Dedifferentiated amniotic fluid mesenchymal stem cell (primary cell): ENCODE measurements at regions not wholly inside any gene's neighbourhood (a gene's known extent, or its start where the extent isn't known, plus 50 kb on each side); places are given as distances from the start of the nearest gene placed in this dataset.
A peak's percentile ranks its signal among the peaks of the same experiment; 100 is the strongest.
"Not testable (repeated sequence)": the region's sequence is repeated elsewhere in the genome, so short reads cannot be mapped to it uniquely, and the experiment has no call there.

ENCODE experiments used
- DNase-seq: peaks from one replicate; pipeline ENCODE4 v3.0.0-alpha.2; 2016; ENCODE audit errors: extremely low spot score

DNA sequence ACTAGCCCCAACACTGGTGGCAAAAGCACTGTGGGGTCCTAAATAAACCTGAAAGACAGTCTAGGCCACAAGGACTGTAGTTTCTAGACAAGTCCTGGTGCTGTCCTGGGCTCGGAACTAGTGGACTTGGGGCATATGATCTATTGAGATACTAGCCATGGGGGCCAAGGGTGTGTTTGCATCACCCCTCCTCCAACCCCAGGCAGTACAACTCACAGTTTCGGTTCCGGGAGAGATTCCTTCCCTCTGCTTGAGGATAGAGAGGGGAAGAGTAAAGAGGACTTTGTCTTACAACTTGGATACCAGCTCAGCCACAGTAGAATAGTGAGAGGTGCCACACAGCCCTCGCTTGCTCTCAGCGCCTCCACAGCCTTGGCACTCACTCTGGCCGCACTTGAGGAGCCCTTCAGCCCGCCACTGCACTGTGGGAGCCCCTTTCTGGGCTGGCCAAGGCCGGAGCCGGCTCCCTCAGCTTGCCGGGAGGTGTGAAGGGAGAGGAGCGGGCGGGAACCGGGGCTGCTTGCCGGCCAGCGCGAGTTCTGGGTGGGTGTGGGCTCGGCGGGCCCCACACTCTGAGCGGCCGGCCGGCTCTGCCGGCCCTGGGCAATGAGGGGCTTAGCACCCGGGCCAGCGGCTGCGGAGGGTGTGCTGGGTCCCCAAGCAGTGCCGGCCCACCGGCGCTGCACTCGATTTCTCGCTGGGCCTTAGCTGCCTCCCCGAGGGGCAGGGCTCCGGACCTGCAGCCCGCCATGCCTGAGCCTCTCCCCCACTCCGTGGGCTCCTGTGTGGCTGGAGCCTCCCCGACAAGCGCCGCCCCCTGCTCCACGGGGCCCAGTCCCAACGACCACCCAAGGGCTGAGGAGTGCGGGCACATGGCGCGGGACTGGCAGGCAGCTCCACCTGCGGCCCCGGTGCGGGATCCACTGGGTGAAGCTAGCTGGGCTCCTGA lies 222.7 kb upstream of the SEMA3C start:
- DNase-seq, result not testable (repeated sequence)

- DNase-seq, result no peak
Observed at GRCh38 chr7:81140775-81141174, 221.9 kb upstream of the SEMA3C start.

DNA sequence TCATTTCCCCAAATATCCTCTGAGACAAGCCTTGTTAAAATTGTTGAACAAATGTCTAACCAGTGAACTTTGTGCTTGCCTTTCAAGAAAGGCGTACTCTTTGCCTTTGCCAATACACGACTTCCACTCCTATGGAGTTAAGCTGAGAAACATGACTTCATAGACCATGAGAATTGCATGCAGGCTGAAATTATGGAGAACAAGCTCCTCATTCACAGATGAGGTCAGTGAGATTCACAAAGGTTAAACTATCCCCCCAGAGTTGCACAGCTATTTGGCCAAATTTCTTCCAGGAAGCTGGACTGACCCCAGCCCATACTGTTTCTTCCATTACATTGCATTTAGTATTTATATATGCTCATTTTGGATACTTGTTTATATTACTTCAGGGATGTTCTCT lies 221.4 kb upstream of the SEMA3C start:
- no peak for DNase-seq

DNA sequence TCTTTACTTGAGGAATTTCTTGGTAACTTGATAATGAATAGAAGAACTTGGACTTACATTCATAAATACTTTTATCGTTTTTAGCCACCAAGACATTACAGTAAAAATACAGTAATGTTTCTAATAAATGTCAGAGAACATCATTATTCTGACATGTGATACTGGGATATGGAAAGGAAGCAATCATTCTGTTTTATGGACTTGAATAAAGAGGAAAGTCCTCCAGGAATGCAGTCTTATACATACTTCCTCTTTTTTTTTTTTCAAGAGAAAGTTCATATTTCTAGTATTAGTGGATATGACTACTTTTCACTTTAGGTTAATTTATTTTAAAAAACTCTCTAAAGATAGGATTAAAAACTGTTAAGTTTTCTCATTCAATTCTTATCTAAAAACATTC lies 220.0 kb upstream of the SEMA3C start:
- DNase-seq, result no peak

- no peak for DNase-seq
Observed at GRCh38 chr7:81135324-81135723, 216.5 kb upstream of the SEMA3C start.

DNA sequence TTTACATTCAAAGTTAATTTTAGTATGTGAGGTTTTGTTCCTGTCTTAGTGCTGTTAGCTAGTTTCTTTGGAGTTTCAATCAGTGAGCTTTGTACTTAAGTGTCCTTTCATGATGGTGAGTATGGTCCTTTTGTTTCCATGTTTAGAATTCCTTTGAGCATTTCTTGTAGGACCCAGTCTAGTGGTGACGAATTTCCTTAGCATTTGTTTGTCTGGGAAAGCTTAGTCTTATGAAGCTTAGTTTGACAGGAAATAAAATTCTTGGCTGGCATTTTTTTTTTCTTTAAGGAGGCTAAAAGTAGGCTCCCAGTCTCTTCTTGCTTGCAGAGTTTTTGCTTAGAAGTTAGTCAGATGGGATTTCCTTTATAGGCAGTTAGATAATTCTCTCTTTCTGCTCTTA lies 209.2 kb upstream of the SEMA3C start:
- no peak for DNase-seq

GRCh38 chr7:81120803-81121202 lies 202.0 kb upstream of the SEMA3C start:
- DNase-seq, result no peak

GRCh38 chr7:81120111-81120510 lies 201.3 kb upstream of the SEMA3C start:
- DNase-seq, result no peak

DNA sequence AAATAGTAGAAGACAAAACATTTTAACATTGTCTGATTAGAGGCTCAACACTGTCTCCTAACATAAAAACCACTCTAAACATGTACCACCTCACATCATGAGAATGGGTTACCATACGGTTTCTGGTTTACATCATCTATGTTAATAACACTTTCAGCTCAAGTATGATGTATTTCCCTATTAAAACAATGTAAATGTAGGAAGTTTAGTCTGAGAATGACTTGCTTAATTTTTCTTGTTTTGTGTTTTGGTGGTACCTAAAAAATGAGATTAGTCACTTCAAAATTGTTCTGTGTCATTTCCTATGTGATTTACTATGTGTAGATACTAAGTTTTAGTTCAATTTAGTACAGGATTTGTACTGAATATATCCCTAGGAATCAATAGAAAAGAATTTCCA lies 195.8 kb upstream of the SEMA3C start:
- no peak for DNase-seq

GRCh38 chr7:81112731-81113130 lies 193.9 kb upstream of the SEMA3C start:
- DNase-seq, result no peak

DNA sequence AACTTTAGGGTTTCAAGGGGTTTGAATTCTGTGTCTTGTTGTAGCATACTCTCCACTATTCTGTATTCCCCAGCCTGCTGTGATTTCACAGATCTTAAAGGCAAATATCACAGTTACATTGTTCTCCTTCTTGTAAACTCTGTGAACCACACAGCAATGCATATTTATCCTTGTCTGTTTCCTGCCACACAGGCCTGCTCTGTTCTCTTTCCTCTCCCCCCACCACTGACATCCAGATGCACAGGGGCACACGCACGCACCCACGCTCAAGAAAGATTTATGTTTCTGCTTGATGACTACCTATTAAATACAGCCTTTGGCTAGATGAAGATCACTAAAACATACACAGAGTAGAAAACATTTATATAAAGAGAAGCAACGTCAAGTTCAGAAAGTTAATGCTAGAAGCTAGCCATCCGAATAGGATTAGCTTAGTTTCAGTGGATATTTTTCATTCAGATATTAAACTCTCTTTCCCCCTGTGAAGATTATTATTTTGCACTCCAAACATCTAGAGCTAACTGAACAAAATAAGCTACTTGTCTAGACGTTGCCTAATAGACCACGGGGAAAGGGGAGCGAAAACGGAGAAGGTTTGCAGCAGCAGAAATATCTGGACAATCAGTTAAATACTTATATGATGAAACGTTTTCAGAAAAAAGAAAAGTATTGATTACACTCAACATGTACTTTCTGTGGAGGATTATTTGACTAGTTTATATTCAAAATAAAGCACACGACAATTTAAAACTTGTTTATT lies 193.1 kb upstream of the SEMA3C start:
- DNase-seq, result no peak

DNA sequence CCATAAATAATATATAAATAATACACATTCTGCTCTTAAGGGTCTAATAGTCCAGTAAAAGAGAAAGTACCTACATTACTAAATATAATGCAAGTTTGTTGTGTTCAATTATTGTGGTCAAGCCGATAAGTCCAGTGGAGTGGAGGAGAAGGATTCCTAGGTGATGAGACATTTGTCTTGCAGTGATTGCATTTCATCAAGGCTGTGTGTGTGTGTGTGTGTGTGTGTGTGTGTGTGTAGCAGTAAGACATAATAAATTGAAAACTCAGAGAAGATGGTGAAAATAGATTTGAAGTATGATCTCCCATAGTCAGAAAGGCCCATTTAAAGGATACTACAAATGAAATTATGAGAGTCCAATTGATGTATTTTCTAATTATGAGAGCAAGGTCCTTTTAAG lies 192.5 kb upstream of the SEMA3C start:
- peak; percentile 92 for DNase-seq

GRCh38 chr7:81110673-81111072 lies 191.8 kb upstream of the SEMA3C start:
- DNase-seq, result no peak

DNA sequence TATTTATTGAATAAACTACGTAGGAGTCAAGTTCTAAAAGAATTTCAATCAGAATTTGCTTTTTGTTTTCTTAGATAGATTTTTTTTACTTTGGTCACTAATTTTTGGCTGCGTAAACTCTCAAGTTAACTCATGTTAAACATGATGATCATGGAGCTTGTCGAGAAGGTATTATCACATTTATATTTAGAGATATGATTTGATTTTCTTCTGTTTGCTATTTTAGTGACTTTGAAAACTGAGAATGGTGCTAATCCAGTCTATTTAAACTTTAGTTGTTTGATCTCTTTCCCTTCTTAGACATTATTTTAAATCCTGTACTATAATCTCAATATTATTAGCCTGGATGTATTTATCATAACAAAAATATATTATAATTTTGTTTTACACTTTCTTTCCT lies 179.4 kb upstream of the SEMA3C start:
- no peak for DNase-seq

GRCh38 chr7:81094952-81095351 lies 176.1 kb upstream of the SEMA3C start:
- DNase-seq, result no peak

GRCh38 chr7:81081616-81082015 lies 162.8 kb upstream of the SEMA3C start:
- DNase-seq, result no peak

GRCh38 chr7:81080553-81080952 lies 161.7 kb upstream of the SEMA3C start:
- DNase-seq, result no peak

DNA sequence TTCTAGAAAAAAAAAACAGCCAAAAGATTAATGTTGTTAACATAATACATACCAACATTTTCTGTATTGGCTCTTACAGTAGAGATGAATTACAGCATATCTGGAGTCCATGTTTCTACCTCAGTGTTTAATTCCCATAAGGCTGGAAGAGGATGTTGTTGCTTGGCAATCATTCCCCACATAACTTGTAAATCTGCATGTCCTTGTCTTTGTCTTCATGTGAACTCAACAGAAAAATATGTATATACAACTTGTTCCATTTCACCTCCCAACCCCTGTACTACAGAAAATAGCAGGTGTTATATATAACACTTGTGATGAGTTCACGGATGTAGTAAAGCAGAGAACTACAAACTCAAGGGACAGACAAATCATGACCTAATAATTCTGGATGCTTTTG lies 160.9 kb upstream of the SEMA3C start:
- no peak for DNase-seq

DNA sequence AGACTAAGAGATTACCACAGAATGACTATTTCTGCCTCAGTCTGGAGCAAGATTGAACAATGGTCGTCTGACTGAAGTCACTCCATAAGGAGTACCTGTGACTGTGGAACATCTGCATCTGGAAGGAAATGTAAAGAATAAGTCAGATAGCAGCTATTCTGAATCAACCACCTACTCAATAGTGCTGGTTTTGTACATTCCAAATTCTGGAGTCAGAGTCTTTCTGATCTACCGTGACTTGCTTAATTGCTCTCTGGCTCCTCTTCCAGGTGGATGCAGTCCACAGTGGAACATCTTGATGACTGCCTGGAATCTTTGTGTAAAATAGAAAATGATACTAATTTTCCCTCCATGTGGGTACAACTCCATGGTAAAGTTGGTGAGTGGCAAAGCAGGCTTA lies 156.3 kb upstream of the SEMA3C start:
- no peak for DNase-seq

DNA sequence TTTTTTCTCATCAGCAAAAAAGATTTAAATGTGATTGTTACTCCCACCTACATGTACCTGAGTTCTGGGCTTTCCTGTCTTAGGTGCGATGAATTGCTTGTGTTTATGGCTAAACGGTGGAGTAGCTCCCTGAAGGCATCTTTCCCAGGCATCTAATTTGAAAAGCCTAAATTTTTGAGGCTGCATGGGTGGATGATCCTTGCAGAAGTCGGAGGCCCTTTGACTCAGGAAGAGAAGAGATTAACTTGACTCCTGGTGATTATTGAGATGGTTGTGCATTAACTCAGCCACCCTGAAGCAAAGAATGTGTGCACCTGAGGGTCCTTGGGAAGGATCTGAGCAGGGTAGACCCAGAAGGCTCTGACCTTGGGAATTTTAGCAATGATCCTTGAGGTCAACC lies 155.6 kb upstream of the SEMA3C start:
- DNase-seq, result no peak

- DNase-seq, result no peak
Observed at GRCh38 chr7:81073931-81074251, 155.0 kb upstream of the SEMA3C start.

GRCh38 chr7:81070956-81071355 lies 152.1 kb upstream of the SEMA3C start:
- DNase-seq, result no peak

GRCh38 chr7:81066797-81067196 lies 147.9 kb upstream of the SEMA3C start:
- DNase-seq, result no peak
